ENCODE measurements at regions not wholly inside any gene's neighbourhood (a gene's known extent, or its start where the extent isn't known, plus 50 kb on each side); places are given as distances from the start of the nearest gene placed in this dataset.

- TF ChIP-seq NFIC (IDR thresholded peaks at IDR 0.05) = no peak
- no peak for TF ChIP-seq TAF1 (IDR thresholded peaks at IDR 0.05; ENCODE audit: low read depth)
- no peak for TF ChIP-seq TCF12 (IDR thresholded peaks at IDR 0.05; ENCODE audit: low read depth)
- TF ChIP-seq REST (IDR thresholded peaks at IDR 0.05; ENCODE audit: low read depth) = no peak
- no peak for TF ChIP-seq CEBPB (IDR thresholded peaks at IDR 0.05)
- no peak for TF ChIP-seq EGR1 (IDR thresholded peaks at IDR 0.05)
- TF ChIP-seq ZBTB7A (IDR thresholded peaks at IDR 0.05; ENCODE audit: low read depth) = no peak
- TF ChIP-seq RAD21 (IDR thresholded peaks at IDR 0.05; ENCODE audit: low read depth) = no peak
- no peak for TF ChIP-seq TEAD4 (IDR thresholded peaks at IDR 0.05)
- TF ChIP-seq YY1 (IDR thresholded peaks at IDR 0.05; ENCODE audit: low read depth) = no peak
- no peak for TF ChIP-seq MAX (IDR thresholded peaks at IDR 0.05)
- no peak for TF ChIP-seq FOXM1 (IDR thresholded peaks at IDR 0.05; ENCODE audit: borderline replicate concordance, low read depth)
- no peak for TF ChIP-seq EP300 (IDR thresholded peaks at IDR 0.05; ENCODE audit: borderline replicate concordance)
- no peak for TF ChIP-seq CREB1 (IDR thresholded peaks at IDR 0.05; ENCODE audit: low read depth)
- TF ChIP-seq, protein P1, sequence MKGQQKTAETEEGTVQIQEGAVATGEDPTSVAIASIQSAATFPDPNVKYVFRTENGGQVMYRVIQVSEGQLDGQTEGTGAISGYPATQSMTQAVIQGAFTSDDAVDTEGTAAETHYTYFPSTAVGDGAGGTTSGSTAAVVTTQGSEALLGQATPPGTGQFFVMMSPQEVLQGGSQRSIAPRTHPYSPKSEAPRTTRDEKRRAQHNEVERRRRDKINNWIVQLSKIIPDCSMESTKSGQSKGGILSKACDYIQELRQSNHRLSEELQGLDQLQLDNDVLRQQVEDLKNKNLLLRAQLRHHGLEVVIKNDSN (IDR thresholded peaks at IDR 0.05) = no peak
These were observed 95.0 kb upstream of the AKR1E2 start for GRCh38 chr10:4730998-4731397.

DNA sequence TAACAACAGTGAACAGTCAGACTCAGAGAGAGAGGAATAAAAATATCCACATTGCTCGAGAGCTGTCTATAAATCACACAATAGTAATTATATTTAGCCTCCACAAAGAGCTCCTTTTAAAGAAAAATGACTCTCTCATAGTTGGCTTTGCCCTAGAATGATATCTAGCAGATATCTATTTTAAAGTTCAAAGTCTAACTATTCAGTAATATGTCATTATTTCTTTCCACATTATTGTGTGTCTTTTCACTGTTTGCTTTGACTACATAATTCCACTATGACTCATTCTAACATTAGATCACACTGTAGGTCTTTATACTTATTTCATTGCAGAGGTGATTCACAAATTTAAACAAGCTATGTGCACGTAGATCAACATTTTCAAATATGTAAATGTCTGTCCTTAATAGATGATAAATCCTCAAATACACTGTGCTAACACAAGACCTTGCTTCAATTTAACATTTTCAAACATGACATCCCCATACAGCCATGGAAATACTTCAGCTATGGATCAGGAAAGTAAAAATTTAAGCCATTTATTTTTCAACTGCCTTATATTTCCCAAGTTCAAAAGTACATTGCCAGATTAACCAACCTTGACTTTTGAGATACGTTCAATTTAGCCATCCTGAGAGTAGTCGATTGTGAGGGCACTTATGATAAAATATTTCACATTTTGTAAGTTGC is 99.9 kb upstream of the AKR1E2 start:
- TF ChIP-seq TEAD4 (IDR thresholded peaks at IDR 0.05) (peak; percentile 59; the same call in 1 of the 2 replicates), TCF12 (IDR thresholded peaks at IDR 0.05; ENCODE audit: low read depth) (no peak), NFIC (IDR thresholded peaks at IDR 0.05) (no peak), MAX (IDR thresholded peaks at IDR 0.05) (no peak), YY1 (IDR thresholded peaks at IDR 0.05; ENCODE audit: low read depth) (no peak), EGR1 (IDR thresholded peaks at IDR 0.05) (no peak), CEBPB (IDR thresholded peaks at IDR 0.05) (no peak), ZBTB7A (IDR thresholded peaks at IDR 0.05; ENCODE audit: low read depth) (no peak), RAD21 (IDR thresholded peaks at IDR 0.05; ENCODE audit: low read depth) (no peak), TAF1 (IDR thresholded peaks at IDR 0.05; ENCODE audit: low read depth) (no peak), FOXM1 (IDR thresholded peaks at IDR 0.05; ENCODE audit: borderline replicate concordance, low read depth) (peak; percentile 73), CREB1 (IDR thresholded peaks at IDR 0.05; ENCODE audit: low read depth) (no peak), REST (IDR thresholded peaks at IDR 0.05; ENCODE audit: low read depth) (no peak), EP300 (IDR thresholded peaks at IDR 0.05; ENCODE audit: borderline replicate concordance) (peak; percentile 76; the same call in 1 of the 2 replicates)
- TF ChIP-seq, protein P1 (IDR thresholded peaks at IDR 0.05) = no peak

DNA sequence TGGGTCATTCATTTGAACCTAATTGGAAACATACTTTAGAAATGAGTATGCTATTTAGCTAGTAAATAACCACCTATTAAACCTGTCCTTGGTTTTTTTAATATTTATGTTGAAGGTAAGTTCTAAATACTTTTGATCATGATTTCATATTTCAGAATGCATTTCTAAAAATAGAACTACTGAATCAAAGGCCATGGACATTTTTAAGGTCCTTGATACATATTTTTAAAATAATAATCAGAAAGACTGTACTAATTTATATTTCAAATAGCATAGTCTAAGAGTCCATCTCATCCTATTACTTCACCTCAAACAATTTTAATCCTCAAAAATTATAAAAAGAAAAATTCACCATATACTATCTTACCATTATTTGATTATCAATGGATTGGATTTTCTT is 102.1 kb upstream of the AKR1E2 start:
- TF ChIP-seq EP300 (IDR thresholded peaks at IDR 0.05; ENCODE audit: borderline replicate concordance) (no peak), REST (IDR thresholded peaks at IDR 0.05; ENCODE audit: low read depth) (no peak), TAF1 (IDR thresholded peaks at IDR 0.05; ENCODE audit: low read depth) (no peak), TCF12 (IDR thresholded peaks at IDR 0.05; ENCODE audit: low read depth) (no peak), EGR1 (IDR thresholded peaks at IDR 0.05) (no peak), CREB1 (IDR thresholded peaks at IDR 0.05; ENCODE audit: low read depth) (no peak), NFIC (IDR thresholded peaks at IDR 0.05) (no peak), FOXM1 (IDR thresholded peaks at IDR 0.05; ENCODE audit: borderline replicate concordance, low read depth) (no peak), YY1 (IDR thresholded peaks at IDR 0.05; ENCODE audit: low read depth) (no peak), RAD21 (IDR thresholded peaks at IDR 0.05; ENCODE audit: low read depth) (no peak), MAX (IDR thresholded peaks at IDR 0.05) (no peak)
- TF ChIP-seq, protein P1 (IDR thresholded peaks at IDR 0.05) = no peak

All from Ishikawa (cell line).